ENCODE measurements at regions not wholly inside any gene's neighbourhood (a gene's known extent, or its start where the extent isn't known, plus 50 kb on each side); places are given as distances from the start of the nearest gene placed in this dataset.

DNA sequence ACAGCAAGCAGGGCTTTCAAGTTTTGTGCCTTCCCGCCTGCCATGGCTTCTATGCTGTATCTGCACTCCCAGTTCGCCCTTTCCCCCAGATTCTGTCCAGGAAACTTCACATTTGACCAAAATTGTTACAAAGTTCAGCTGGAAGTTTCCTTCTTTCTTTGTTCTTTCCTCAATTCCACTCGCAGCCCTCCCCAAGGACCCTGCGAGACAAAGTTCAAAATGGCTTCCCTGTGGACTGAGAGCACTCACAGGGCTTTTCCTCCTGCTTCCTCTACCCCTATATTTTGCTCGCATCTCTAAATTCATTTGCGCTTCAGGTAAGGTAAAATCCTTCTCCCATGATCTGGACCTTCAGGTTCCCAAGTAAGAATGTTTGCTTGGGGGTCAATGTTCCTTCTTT is 1348.4 kb upstream of the B3GALT2 start:
- H3K27ac Mint-ChIP-seq = no peak overlapping the region
- Histone ChIP-seq H3K4me3 (ENCODE audit: low read length) (no peak overlapping the region), H3K9ac (ENCODE audit: extremely low read depth, low read length, poor library complexity, severe bottlenecking) (no peak overlapping the region), H3K36me3 (ENCODE audit: control insufficient read depth, insufficient read depth, low read length) (no peaks in the 10 kb centered on the region), H3K4me1 (ENCODE audit: control insufficient read depth, insufficient read depth, low read length) (no peaks in the 10 kb centered on the region), H3K27ac (ENCODE audit: low read depth, low read length) (no peak overlapping the region), H3K9me3 (ENCODE audit: control insufficient read depth, low read length) (no peaks in the 10 kb centered on the region), H3K27me3 (ENCODE audit: control insufficient read depth, insufficient read depth, low read length, poor library complexity, severe bottlenecking) (no peaks in the 10 kb centered on the region)
- H3K9me3 Mint-ChIP-seq = no peaks in the 10 kb centered on the region
- no peaks in the 10 kb centered on the region for H3K36me3 Mint-ChIP-seq (ENCODE audit: low read depth)
- H3K4me1 Mint-ChIP-seq = peaks cover 23% of the 10 kb centered on the region
- H3K4me3 Mint-ChIP-seq = no peak overlapping the region
- 78 to 100% methylated on average over 5 to 6 of the region's 6 CpGs for WGBS, 2 experiments (ENCODE audit: insufficient coverage in 1 of 2, insufficient read length in 1 of 2)
- no peaks in the 10 kb centered on the region for H3K27me3 Mint-ChIP-seq (ENCODE audit: insufficient read depth)
- DNase-seq = no peak
- TF ChIP-seq, protein P1, sequence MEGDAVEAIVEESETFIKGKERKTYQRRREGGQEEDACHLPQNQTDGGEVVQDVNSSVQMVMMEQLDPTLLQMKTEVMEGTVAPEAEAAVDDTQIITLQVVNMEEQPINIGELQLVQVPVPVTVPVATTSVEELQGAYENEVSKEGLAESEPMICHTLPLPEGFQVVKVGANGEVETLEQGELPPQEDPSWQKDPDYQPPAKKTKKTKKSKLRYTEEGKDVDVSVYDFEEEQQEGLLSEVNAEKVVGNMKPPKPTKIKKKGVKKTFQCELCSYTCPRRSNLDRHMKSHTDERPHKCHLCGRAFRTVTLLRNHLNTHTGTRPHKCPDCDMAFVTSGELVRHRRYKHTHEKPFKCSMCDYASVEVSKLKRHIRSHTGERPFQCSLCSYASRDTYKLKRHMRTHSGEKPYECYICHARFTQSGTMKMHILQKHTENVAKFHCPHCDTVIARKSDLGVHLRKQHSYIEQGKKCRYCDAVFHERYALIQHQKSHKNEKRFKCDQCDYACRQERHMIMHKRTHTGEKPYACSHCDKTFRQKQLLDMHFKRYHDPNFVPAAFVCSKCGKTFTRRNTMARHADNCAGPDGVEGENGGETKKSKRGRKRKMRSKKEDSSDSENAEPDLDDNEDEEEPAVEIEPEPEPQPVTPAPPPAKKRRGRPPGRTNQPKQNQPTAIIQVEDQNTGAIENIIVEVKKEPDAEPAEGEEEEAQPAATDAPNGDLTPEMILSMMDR (conservative IDR thresholded peaks at IDR 0.05) = no peak

DNA sequence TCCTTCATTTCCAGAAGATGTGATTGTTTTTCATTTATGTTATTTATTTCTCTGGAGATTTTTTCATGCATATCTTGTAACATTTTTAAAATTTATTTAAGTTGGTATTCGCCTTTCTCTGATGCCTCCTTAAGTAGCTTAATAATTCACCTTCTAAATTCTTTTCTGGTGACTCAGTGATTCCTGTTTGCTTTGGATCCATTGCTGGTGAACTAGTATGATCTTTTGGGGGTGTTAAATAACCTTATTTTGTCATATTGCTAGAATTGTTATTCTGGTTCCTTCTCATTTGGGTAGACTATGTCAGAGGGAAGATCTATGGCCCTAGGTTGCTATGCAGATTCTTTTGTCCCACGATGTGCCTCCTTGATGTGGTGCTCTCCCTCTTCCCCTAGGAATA is 1347.2 kb upstream of the B3GALT2 start:
- H3K36me3 ChIP-seq (ENCODE audit: control insufficient read depth, insufficient read depth, low read length) = no peaks in the 10 kb centered on the region
- DNase-seq = no peak
- H3K27ac Mint-ChIP-seq = no peak overlapping the region
- H3K4me3 Mint-ChIP-seq = no peak overlapping the region
- WGBS, 2 experiments (ENCODE audit: insufficient coverage in 1 of 2, insufficient read length in 1 of 2) = 60 to 100% methylated on average over 1 of the region's 2 CpGs
- no peaks in the 10 kb centered on the region for H3K36me3 Mint-ChIP-seq (ENCODE audit: low read depth)
- H3K9ac ChIP-seq (ENCODE audit: extremely low read depth, low read length, poor library complexity, severe bottlenecking) = no peak overlapping the region
- TF ChIP-seq, protein P1 (conservative IDR thresholded peaks at IDR 0.05) = no peak
- H3K9me3 Mint-ChIP-seq = no peaks in the 10 kb centered on the region
- no peaks in the 10 kb centered on the region for H3K27me3 Mint-ChIP-seq (ENCODE audit: insufficient read depth)
- H3K27me3 ChIP-seq (ENCODE audit: control insufficient read depth, insufficient read depth, low read length, poor library complexity, severe bottlenecking) = no peaks in the 10 kb centered on the region
- no peak overlapping the region for H3K4me3 ChIP-seq (ENCODE audit: low read length)
- H3K4me1 Mint-ChIP-seq = peaks cover 23% of the 10 kb centered on the region
- no peak overlapping the region for H3K27ac ChIP-seq (ENCODE audit: low read depth, low read length)
- no peaks in the 10 kb centered on the region for H3K9me3 ChIP-seq (ENCODE audit: control insufficient read depth, low read length)
- H3K4me1 ChIP-seq (ENCODE audit: control insufficient read depth, insufficient read depth, low read length) = no peaks in the 10 kb centered on the region

DNA sequence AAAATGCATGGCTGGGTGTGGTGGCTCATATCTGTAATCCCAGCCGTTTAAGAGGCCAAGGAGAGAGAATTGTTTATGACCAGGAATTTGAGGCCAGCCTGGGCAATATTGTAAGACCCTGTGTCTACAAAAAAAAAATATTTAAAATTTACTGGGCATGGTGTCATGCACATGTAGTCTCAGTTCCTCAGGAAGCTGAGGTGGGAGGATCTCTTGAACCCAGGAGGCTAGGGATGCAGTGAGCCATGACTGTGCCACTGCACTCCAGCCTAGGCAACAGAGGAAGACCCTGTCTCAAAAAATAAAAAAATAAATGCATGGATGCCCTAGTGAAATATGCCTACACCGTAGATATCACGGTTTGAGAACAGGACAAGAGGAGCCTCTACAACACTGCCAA is 1331.2 kb upstream of the B3GALT2 start:
- Histone ChIP-seq H3K27ac (ENCODE audit: low read depth, low read length) (no peak overlapping the region), H3K4me1 (ENCODE audit: control insufficient read depth, insufficient read depth, low read length) (no peaks in the 10 kb centered on the region), H3K4me3 (ENCODE audit: low read length) (no peak overlapping the region), H3K27me3 (ENCODE audit: control insufficient read depth, insufficient read depth, low read length, poor library complexity, severe bottlenecking) (no peaks in the 10 kb centered on the region), H3K9me3 (ENCODE audit: control insufficient read depth, low read length) (no peaks in the 10 kb centered on the region), H3K9ac (ENCODE audit: extremely low read depth, low read length, poor library complexity, severe bottlenecking) (no peak overlapping the region), H3K36me3 (ENCODE audit: control insufficient read depth, insufficient read depth, low read length) (no peaks in the 10 kb centered on the region)
- 85 to 90% methylated on average over 2 to 3 of the region's 3 CpGs for WGBS, 2 experiments (ENCODE audit: insufficient coverage in 1 of 2, insufficient read length in 1 of 2)
- Mint-ChIP-seq H3K36me3 (ENCODE audit: low read depth) (no peaks in the 10 kb centered on the region), H3K9me3 (no peaks in the 10 kb centered on the region), H3K27ac (no peak overlapping the region), H3K4me1 (no peaks in the 10 kb centered on the region), H3K27me3 (ENCODE audit: insufficient read depth) (no peaks in the 10 kb centered on the region), H3K4me3 (no peak overlapping the region)
- TF ChIP-seq, protein P1 (conservative IDR thresholded peaks at IDR 0.05) = no peak
- no peak for DNase-seq
